Kidney (tissue), 13 donors: ENCODE measurements at regions not wholly inside any gene's neighbourhood (a gene's known extent, or its start where the extent isn't known, plus 50 kb on each side); places are given as distances from the start of the nearest gene placed in this dataset.

Source experiments
- DNase-seq, 5 donors: peaks; one replicate each; pipeline ENCODE4 v3.0.0-alpha.2; 2013 to 2020
- FAIRE-seq: peaks from 2 replicates; lab custom pipeline; 2012; peaks lifted over from hg19 to GRCh38; lab: Jason Lieb, UNC
- H3K27ac ChIP-seq, 2 donors: one replicate each; pipeline ENCODE4 v1.7.0; 2013; ENCODE audit warnings: low read depth in 2 of 2, low read length in 2 of 2, inconsistent platforms in 1 of 2
- H3K27me3 ChIP-seq: one replicate; pipeline ENCODE4 v1.7.1; 2013; ENCODE audit warnings: low read length, inconsistent platforms; ENCODE audit not compliant: control insufficient read depth, insufficient read depth
- H3K36me3 ChIP-seq, 3 donors: one replicate each; pipeline versions ENCODE4 v1.7.0 to v1.7.1; 2013; ENCODE audit warnings: low read length in 3 of 3, control low read depth in 1 of 3, inconsistent platforms in 1 of 3; ENCODE audit not compliant: insufficient read depth in 3 of 3, control insufficient read depth in 2 of 3
- H3K4me1 ChIP-seq, 3 donors: one replicate each; pipeline versions ENCODE4 v1.7.0 to v1.7.1; 2013; ENCODE audit warnings: low read length in 3 of 3, inconsistent platforms in 1 of 3, low read depth in 1 of 3; ENCODE audit not compliant: control insufficient read depth in 2 of 3, insufficient read depth in 2 of 3
- H3K4me3 ChIP-seq, 3 donors: one replicate each; pipeline versions ENCODE4 v1.7.0 to v1.8.1; 2013; ENCODE audit warnings: low read length in 3 of 3, control low read depth in 1 of 3, inconsistent platforms in 1 of 3
- H3K9ac ChIP-seq, 3 donors: one replicate each; pipeline versions ENCODE4 v1.7.0 to v1.7.1; 2013; ENCODE audit warnings: low read length in 3 of 3, control low read depth in 1 of 3, inconsistent platforms in 1 of 3
- H3K9me3 ChIP-seq, 3 donors: one replicate each; pipeline versions ENCODE4 v1.7.0 to v1.7.1; 2013; ENCODE audit warnings: low read length in 3 of 3, control low read depth in 1 of 3, inconsistent platforms in 1 of 3; ENCODE audit not compliant: control insufficient read depth in 2 of 3, insufficient read depth in 1 of 3
- CTCF ChIP-seq: IDR thresholded peaks from 3 replicates; pipeline ENCODE4 v1.5.1; 2012; ENCODE audit warnings: mild to moderate bottlenecking, moderate library complexity, borderline replicate concordance; ENCODE audit not compliant: insufficient read depth; ENCODE audit errors: extremely low read depth
- intact Hi-C: fragments of 100-400 bp; cut with DNase I; formaldehyde crosslinking; loops from one replicate; pipeline ENCODE4 v1.11.1; 2022
- donor health status: control.
- donor health status: control.
- donor health status: control.
- donor health status: control.
- donor health status: control.
- donor health status: DM: yes; HTN: yes; CAD: no.
- donor health status: Normal renal cell carcinoma (clear cell type).

GRCh38 chr3:31417486-31417885, 115.2 kb upstream of the STT3B start:
- no peak for FAIRE-seq

GRCh38 chr3:31420311-31420710, 112.4 kb upstream of the STT3B start:
- no peak for FAIRE-seq
- Histone ChIP-seq H3K27ac (no peak overlapping the region), H3K36me3 (no peaks in the 10 kb centered on the region), H3K27me3 (no peaks in the 10 kb centered on the region), H3K4me3 (no peak overlapping the region), H3K9me3 (no peaks in the 10 kb centered on the region), H3K4me1 (no peaks in the 10 kb centered on the region), H3K9ac (no peak overlapping the region)
- no peak for DNase-seq
- intact Hi-C loops, result no loop called here
- no peak for TF ChIP-seq CTCF

More at GRCh38 chr3:31417486-31417885, 115.2 kb upstream of the STT3B start:
- H3K27ac ChIP-seq, result no peak overlapping the region
- intact Hi-C loops, result no loop called here
- no peaks in the 10 kb centered on the region for H3K4me1 ChIP-seq
- no peaks in the 10 kb centered on the region for H3K27me3 ChIP-seq
- no peaks in the 10 kb centered on the region for H3K36me3 ChIP-seq
- DNase-seq, result no peak
- H3K9me3 ChIP-seq, result no peaks in the 10 kb centered on the region
- H3K9ac ChIP-seq, result no peak overlapping the region
- H3K4me3 ChIP-seq, result no peak overlapping the region
- no peak for TF ChIP-seq CTCF

GRCh38 chr3:31421314-31422048, 111.2 kb upstream of the STT3B start:
- TF ChIP-seq CTCF, result no peak
- Histone ChIP-seq H3K4me1 (no peaks in the 10 kb centered on the region), H3K4me3 (no peak overlapping the region), H3K27ac (no peak overlapping the region), H3K9ac (no peak overlapping the region), H3K9me3 (no peaks in the 10 kb centered on the region), H3K27me3 (no peaks in the 10 kb centered on the region), H3K36me3 (no peaks in the 10 kb centered on the region)
- FAIRE-seq (no peak), DNase-seq (no peak)
- intact Hi-C loops, result no loop called here
